K562 (cell line): ENCODE measurements at regions not wholly inside any gene's neighbourhood (a gene's known extent, or its start where the extent isn't known, plus 50 kb on each side); places are given as distances from the start of the nearest gene placed in this dataset.

Experiments
- ATAC-seq: fragments of 200-7000 bp; cut with Tn5 transposase; 3 replicates; pipeline ENCODE4 v1.9.1; 2020; ENCODE audit warnings: moderate library complexity
- BruUV-seq: library from RNA; stranded (reverse); fragments of 400-500 nt; replicated peaks from 2 replicates; lab custom pipeline; 2021; lab: Mats Ljungman, UMichigan
- CTCF ChIA-PET: fragments of 300-600 bp; formaldehyde crosslinking; extraction: SDS; loops from one replicate; lab custom pipeline; 2021; ENCODE audit warnings: low intra/inter-chr PET ratio; lab: Yijun Ruan, JAX
- POLR2A ChIA-PET: fragments of 300-600, 350-650 bp; sonication (Branson Sonifier 250); formaldehyde crosslinking; extraction: SDS; loops from one replicate; lab custom pipeline; 2021; ENCODE audit warnings: antibody characterized with exemption, inconsistent platforms; lab: Yijun Ruan, JAX
- DNase-seq, 4 experiments: peaks; one replicate each; pipeline versions ENCODE4 v3.0.0 to v3.0.0-alpha.2; 2011 to 2018; ENCODE audit warnings: low spot score in 3 of 4, mixed read lengths in 3 of 4; ENCODE audit errors: extremely low read depth in 1 of 4
- FAIRE-seq: peaks from 2 replicates; lab custom pipeline; 2011; peaks lifted over from hg19 to GRCh38; lab: Jason Lieb, UNC
- H2AFZ ChIP-seq: 2 replicates; pipeline ENCODE4 v1.6.0; 2011; ENCODE audit warnings: low read depth, low read length, control low read depth, inconsistent platforms
- H3K27ac ChIP-seq: fragments of 200-600 bp; 3 replicates; pipeline ENCODE4 v1.8.0; 2011; ENCODE audit warnings: low read depth, mild to moderate bottlenecking, control low read depth, inconsistent platforms, low read length, moderate library complexity, mixed read lengths; ENCODE audit errors: extremely low read depth
- H3K27me3 ChIP-seq, 2 experiments: fragments of 300-600 bp in 1 of 2; 2 replicates in 1 of 2; 3 replicates in 1 of 2; pipeline versions ENCODE4 v1.6.0 to v1.8.0; 2011; ENCODE audit warnings: inconsistent platforms in 2 of 2, low read length in 2 of 2, mild to moderate bottlenecking in 1 of 2, mixed read lengths in 1 of 2, moderate library complexity in 1 of 2; ENCODE audit not compliant: control insufficient read depth in 2 of 2, insufficient read depth in 2 of 2
- H3K36me3 ChIP-seq: fragments of 300-600 bp; 3 replicates; pipeline ENCODE4 v1.8.0; 2011; ENCODE audit warnings: mild to moderate bottlenecking, low read length, inconsistent platforms; ENCODE audit not compliant: control insufficient read depth, insufficient read depth
- H3K4me1 ChIP-seq, 2 experiments: fragments of 200-600 bp in 1 of 2; replicated peaks in 1 of 2; 2 replicates in 1 of 2; 3 replicates in 1 of 2; pipeline versions ENCODE4 v1.5.1 to v1.8.0; 2011; ENCODE audit warnings: inconsistent platforms in 2 of 2, low read length in 2 of 2, mild to moderate bottlenecking in 1 of 2, mixed read lengths in 1 of 2, moderate library complexity in 1 of 2; ENCODE audit not compliant: control insufficient read depth in 2 of 2, insufficient read depth in 2 of 2
- H3K4me2 ChIP-seq: 2 replicates; pipeline ENCODE4 v1.6.1; 2011; ENCODE audit warnings: low read length, control low read depth, inconsistent platforms, mixed read lengths; ENCODE audit not compliant: insufficient read depth
- H3K4me3 ChIP-seq: fragments of 200-600 bp; sonication (generic), shearing (Covaris generic); 2 replicates; pipeline ENCODE4 v1.5.1; 2016; ENCODE audit warnings: control low read depth, inconsistent platforms
- H3K79me2 ChIP-seq: fragments of 200-600 bp; 3 replicates; pipeline ENCODE4 v1.8.0; 2011; ENCODE audit warnings: low read length, inconsistent platforms; ENCODE audit not compliant: control insufficient read depth, insufficient read depth
- H3K9ac ChIP-seq, 2 experiments: 2 replicates each; pipeline versions ENCODE4 v1.6.0 to v1.6.1; 2011; ENCODE audit warnings: low read depth in 2 of 2, low read length in 2 of 2, control low read depth in 1 of 2, inconsistent platforms in 1 of 2, mild to moderate bottlenecking in 1 of 2, mixed read lengths in 1 of 2; ENCODE audit not compliant: insufficient read depth in 1 of 2
- H3K9me1 ChIP-seq: one replicate; pipeline ENCODE4 v1.6.0; 2011; ENCODE audit warnings: inconsistent platforms, mild to moderate bottlenecking, low read length, moderate library complexity; ENCODE audit not compliant: control insufficient read depth, insufficient read depth
- H3K9me3 ChIP-seq: replicated peaks from 2 replicates; pipeline ENCODE4 v1.5.1; 2011; ENCODE audit warnings: low read depth, low read length, inconsistent platforms; ENCODE audit not compliant: control insufficient read depth, insufficient read depth
- H4K20me1 ChIP-seq: replicated peaks from 2 replicates; pipeline ENCODE4 v1.6.1; 2011; ENCODE audit warnings: low read length, inconsistent platforms, mixed read lengths; ENCODE audit not compliant: control insufficient read depth, insufficient read depth
- BRCA1 ChIP-seq, 2 experiments: fragments of 450-650 bp in 1 of 2; sonication (generic) in 1 of 2; formaldehyde crosslinking in 1 of 2; IDR thresholded peaks; 2 replicates each; pipeline versions ENCODE4 v1.5.0 to v1.6.1; 2017 to 2020; ENCODE audit warnings: mild to moderate bottlenecking in 1 of 2, missing genetic modification reagents in 1 of 2
- CREBBP ChIP-seq: IDR thresholded peaks from one replicate; pipeline ENCODE4 v1.6.1; 2012; ENCODE audit warnings: low read depth, mild to moderate bottlenecking, control low read depth, inconsistent platforms, low read length
- HMG20B ChIP-seq: fragments of 250-450 bp; sonication (Bioruptor Pico); IDR thresholded peaks from 2 replicates; pipeline ENCODE4 v1.5.0; 2021; ENCODE audit warnings: mild to moderate bottlenecking
- KLF13 ChIP-seq: fragments of 450-650 bp; IDR thresholded peaks from 2 replicates; pipeline ENCODE4 v1.6.1; 2016; ENCODE audit warnings: missing genetic modification characterization, low read depth, mild to moderate bottlenecking, missing compliant biosample characterization, moderate library complexity, borderline replicate concordance
- MCM5 ChIP-seq: fragments of 450-650 bp; IDR thresholded peaks from 2 replicates; pipeline ENCODE4 v1.6.1; 2016; ENCODE audit warnings: low read depth
- NFXL1 ChIP-seq: fragments of 450-650 bp; formaldehyde crosslinking; IDR thresholded peaks from 2 replicates; pipeline ENCODE4 v1.4.0; 2021; ENCODE audit warnings: mild to moderate bottlenecking
- STAT5B ChIP-seq: fragments of 250-450 bp; sonication (Bioruptor Pico); IDR thresholded peaks from 2 replicates; pipeline ENCODE4 v1.8.0; 2021; ENCODE audit warnings: mild to moderate bottlenecking, inconsistent platforms
- TSHZ1 ChIP-seq: fragments of 250-450 bp; sonication (Bioruptor Pico); IDR thresholded peaks from 2 replicates; pipeline ENCODE4 v1.4.0; 2020; ENCODE audit warnings: mild to moderate bottlenecking, moderate library complexity
- ZNF444 ChIP-seq: fragments of 250-450 bp; sonication (Bioruptor Pico); IDR thresholded peaks from 2 replicates; pipeline ENCODE4 v1.4.0; 2020; ENCODE audit warnings: mild to moderate bottlenecking, moderate library complexity
- ZNF77 ChIP-seq: fragments of 250-450 bp; sonication (Bioruptor Pico); IDR thresholded peaks from 2 replicates; pipeline ENCODE4 v1.5.0; 2020
- WGBS: fragments of 100-300 bp; shearing (Covaris generic); methylation state at CpG from one replicate; pipeline ENCODE4 v1.1.6; 2016; ENCODE audit warnings: low coverage, mixed read lengths; ENCODE audit not compliant: insufficient coverage; ENCODE audit errors: missing lambda C conversion rate; 5-methylcytosine and 5-hydroxymethylcytosine counted together
- in situ Hi-C: fragments of 300-500 bp; cut with MboI; formaldehyde crosslinking; loops from 4 replicates; pipeline ENCODE4 v1.15.0; 2018; ENCODE audit warnings: inconsistent platforms, mixed read lengths
- intact Hi-C: fragments of 100-400 bp; cut with micrococcal nuclease; formaldehyde crosslinking; loops from 2 replicates; pipeline ENCODE4 v1.14.2; 2022
- TF ChIP-seq, protein P1 (sequence below): fragments of 250-450 bp; sonication (Bioruptor Pico); IDR thresholded peaks from 2 replicates; pipeline ENCODE4 v1.5.0; 2022; ENCODE audit warnings: mild to moderate bottlenecking

GRCh38 chr13:83798731-83799130 is 83.5 kb downstream of the SLITRK1 start:
- no peaks in the 10 kb centered on the region for H3K9me1 ChIP-seq
- ATAC-seq (no peak), FAIRE-seq (no peak), DNase-seq (no peak)
- no TSS peak for BruUV-seq
- no peak overlapping the region for H3K9ac ChIP-seq
- no peaks in the 10 kb centered on the region for H3K9me3 ChIP-seq
- no peaks in the 10 kb centered on the region for H4K20me1 ChIP-seq
- H3K27me3 ChIP-seq: no peaks in the 10 kb centered on the region
- no peak overlapping the region for H3K4me2 ChIP-seq
- H3K4me3 ChIP-seq: no peak overlapping the region
- intact Hi-C loops: no loop called here
- no peaks in the 10 kb centered on the region for H3K36me3 ChIP-seq
- CTCF ChIA-PET: no interaction called here
- POLR2A ChIA-PET: no interaction called here
- TF ChIP-seq BRCA1 (IDR thresholded peaks at IDR 0.05) (no peak), BRCA1 (CRISPR knock-in tag; IDR thresholded peaks at IDR 0.05) (no peak), NFXL1 (CRISPR knock-in tag) (no peak), MCM5 (no peak), TSHZ1 (no peak), KLF13 (tag) (no peak), CREBBP (no peak), HMG20B (CRISPR knock-in tag) (no peak), ZNF444 (CRISPR knock-in tag) (no peak), ZNF77 (no peak), STAT5B (no peak)
- TF ChIP-seq, protein P1, sequence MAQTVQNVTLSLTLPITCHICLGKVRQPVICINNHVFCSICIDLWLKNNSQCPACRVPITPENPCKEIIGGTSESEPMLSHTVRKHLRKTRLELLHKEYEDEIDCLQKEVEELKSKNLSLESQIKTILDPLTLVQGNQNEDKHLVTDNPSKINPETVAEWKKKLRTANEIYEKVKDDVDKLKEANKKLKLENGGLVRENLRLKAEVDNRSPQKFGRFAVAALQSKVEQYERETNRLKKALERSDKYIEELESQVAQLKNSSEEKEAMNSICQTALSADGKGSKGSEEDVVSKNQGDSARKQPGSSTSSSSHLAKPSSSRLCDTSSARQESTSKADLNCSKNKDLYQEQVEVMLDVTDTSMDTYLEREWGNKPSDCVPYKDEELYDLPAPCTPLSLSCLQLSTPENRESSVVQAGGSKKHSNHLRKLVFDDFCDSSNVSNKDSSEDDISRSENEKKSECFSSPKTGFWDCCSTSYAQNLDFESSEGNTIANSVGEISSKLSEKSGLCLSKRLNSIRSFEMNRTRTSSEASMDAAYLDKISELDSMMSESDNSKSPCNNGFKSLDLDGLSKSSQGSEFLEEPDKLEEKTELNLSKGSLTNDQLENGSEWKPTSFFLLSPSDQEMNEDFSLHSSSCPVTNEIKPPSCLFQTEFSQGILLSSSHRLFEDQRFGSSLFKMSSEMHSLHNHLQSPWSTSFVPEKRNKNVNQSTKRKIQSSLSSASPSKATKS: no peak
- H3K4me1 ChIP-seq: no peaks in the 10 kb centered on the region
- WGBS: 0% methylated on average over 1 of the region's 1 CpG
- no peak overlapping the region for H2AFZ ChIP-seq
- in situ Hi-C loops: no loop called here
- H3K79me2 ChIP-seq: no peaks in the 10 kb centered on the region
- no peak overlapping the region for H3K27ac ChIP-seq
